ENCODE measurements at regions not wholly inside any gene's neighbourhood (a gene's known extent, or its start where the extent isn't known, plus 50 kb on each side); places are given as distances from the start of the nearest gene placed in this dataset.

GRCh38 chr16:72362973-72363372 is 191.0 kb upstream of the PMFBP1 start:
- TF ChIP-seq, protein P1, sequence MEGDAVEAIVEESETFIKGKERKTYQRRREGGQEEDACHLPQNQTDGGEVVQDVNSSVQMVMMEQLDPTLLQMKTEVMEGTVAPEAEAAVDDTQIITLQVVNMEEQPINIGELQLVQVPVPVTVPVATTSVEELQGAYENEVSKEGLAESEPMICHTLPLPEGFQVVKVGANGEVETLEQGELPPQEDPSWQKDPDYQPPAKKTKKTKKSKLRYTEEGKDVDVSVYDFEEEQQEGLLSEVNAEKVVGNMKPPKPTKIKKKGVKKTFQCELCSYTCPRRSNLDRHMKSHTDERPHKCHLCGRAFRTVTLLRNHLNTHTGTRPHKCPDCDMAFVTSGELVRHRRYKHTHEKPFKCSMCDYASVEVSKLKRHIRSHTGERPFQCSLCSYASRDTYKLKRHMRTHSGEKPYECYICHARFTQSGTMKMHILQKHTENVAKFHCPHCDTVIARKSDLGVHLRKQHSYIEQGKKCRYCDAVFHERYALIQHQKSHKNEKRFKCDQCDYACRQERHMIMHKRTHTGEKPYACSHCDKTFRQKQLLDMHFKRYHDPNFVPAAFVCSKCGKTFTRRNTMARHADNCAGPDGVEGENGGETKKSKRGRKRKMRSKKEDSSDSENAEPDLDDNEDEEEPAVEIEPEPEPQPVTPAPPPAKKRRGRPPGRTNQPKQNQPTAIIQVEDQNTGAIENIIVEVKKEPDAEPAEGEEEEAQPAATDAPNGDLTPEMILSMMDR (IDR thresholded peaks at IDR 0.05): no peak
- TF ChIP-seq POLR2A (IDR thresholded peaks at IDR 0.05) (no peak), POLR2AphosphoS5 (IDR thresholded peaks at IDR 0.05) (no peak)

Data from sigmoid colon (tissue), 4 donors.